ENCODE measurements at regions not wholly inside any gene's neighbourhood (a gene's known extent, or its start where the extent isn't known, plus 50 kb on each side); places are given as distances from the start of the nearest gene placed in this dataset.
"Not testable (repeated sequence)": the region's sequence is repeated elsewhere in the genome, so short reads cannot be mapped to it uniquely, and the experiment has no call there.

- no peak for TF ChIP-seq CTCF (IDR thresholded peaks at IDR 0.05; ENCODE audit: low read depth, low read length, missing control alignments)
- H3K27ac ChIP-seq, result no peak overlapping the region
- H3K27me3 ChIP-seq (replicated peaks), result no peaks in the 10 kb centered on the region
- no peaks in the 10 kb centered on the region for H3K36me3 ChIP-seq (replicated peaks)
- DNase-seq, result no peak
- in situ Hi-C loops (cut with HindIII; ENCODE audit: low pct_ligation_motif_present, low sequenced_read_pairs), result no loop called here
- no peak overlapping the region for H3K4me3 ChIP-seq (ENCODE audit: low read depth, low read length)
These were observed 189.6 kb upstream of the GRM7 start for GRCh38 chr3:6671363-6671762.

DNA sequence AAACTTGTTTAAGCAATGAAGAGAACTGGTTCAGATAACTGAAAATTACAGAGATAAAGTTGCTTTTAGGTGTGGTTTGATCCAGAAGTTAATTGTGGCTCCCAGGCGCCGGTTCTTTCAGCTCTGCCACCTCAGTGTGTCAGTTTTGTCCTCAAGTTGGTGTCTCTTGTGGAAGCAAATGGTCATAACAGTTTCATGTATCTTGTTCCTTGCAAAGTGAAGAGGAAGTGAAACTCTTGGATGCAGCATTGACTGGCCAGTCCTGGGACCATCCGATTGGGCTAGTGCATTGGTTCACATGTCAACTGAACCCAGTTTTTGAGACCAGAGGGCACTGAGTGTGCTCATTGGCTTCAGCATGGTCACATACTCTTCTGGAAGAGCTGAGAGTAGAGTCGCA lies 181.4 kb upstream of the GRM7 start:
- in situ Hi-C loops (cut with HindIII; ENCODE audit: low pct_ligation_motif_present, low sequenced_read_pairs), result no loop called here
- H3K27ac ChIP-seq, result no peak overlapping the region
- DNase-seq, result no peak

GRCh38 chr3:6680119-6680806 lies 180.7 kb upstream of the GRM7 start:
- no peak for DNase-seq
- no peaks in the 10 kb centered on the region for H3K36me3 ChIP-seq (replicated peaks)
- no peaks in the 10 kb centered on the region for H3K27me3 ChIP-seq (replicated peaks)
- in situ Hi-C loops (cut with HindIII; ENCODE audit: low pct_ligation_motif_present, low sequenced_read_pairs), result no loop called here
- TF ChIP-seq CTCF (IDR thresholded peaks at IDR 0.05; ENCODE audit: low read depth, low read length, missing control alignments), result no peak
- H3K4me3 ChIP-seq (ENCODE audit: low read depth, low read length), result no peak overlapping the region
- H3K27ac ChIP-seq, result no peak overlapping the region

More for the DNA sequence above, 181.4 kb upstream of the GRM7 start:
- H3K27me3 ChIP-seq (replicated peaks), result no peaks in the 10 kb centered on the region
- TF ChIP-seq CTCF (IDR thresholded peaks at IDR 0.05; ENCODE audit: low read depth, low read length, missing control alignments), result no peak
- no peak overlapping the region for H3K4me3 ChIP-seq (ENCODE audit: low read depth, low read length)
- no peaks in the 10 kb centered on the region for H3K36me3 ChIP-seq (replicated peaks)

- DNase-seq, result no peak
- no peak for TF ChIP-seq CTCF (IDR thresholded peaks at IDR 0.05; ENCODE audit: low read depth, low read length, missing control alignments)
- no peaks in the 10 kb centered on the region for H3K36me3 ChIP-seq (replicated peaks)
- in situ Hi-C loops (cut with HindIII; ENCODE audit: low pct_ligation_motif_present, low sequenced_read_pairs), result no loop called here
- no peak overlapping the region for H3K4me3 ChIP-seq (ENCODE audit: low read depth, low read length)
- H3K27me3 ChIP-seq (replicated peaks), result no peaks in the 10 kb centered on the region
- H3K27ac ChIP-seq, result no peak overlapping the region
These were observed 163.6 kb upstream of the GRM7 start for GRCh38 chr3:6697285-6697684.

DNA sequence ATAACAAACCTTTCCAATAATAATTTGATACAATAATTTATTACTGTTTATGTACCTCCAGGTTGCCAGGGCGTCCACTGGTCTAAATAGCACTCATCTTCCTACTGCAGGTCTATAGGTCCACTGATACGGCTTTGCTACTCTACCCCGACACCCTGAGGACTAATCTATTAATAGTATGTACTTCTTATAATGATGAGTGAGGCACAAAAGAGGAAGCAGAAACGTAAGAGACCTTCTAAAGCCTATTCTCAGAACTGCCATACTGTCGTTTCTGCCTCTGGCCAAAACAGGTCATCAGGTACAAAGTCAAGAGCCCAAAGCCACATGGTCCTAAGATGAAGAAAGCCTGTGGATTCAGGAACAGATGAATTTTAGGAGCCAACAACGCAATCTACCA lies 163.2 kb upstream of the GRM7 start:
- Histone ChIP-seq H3K27me3 (replicated peaks) (no peaks in the 10 kb centered on the region), H3K36me3 (replicated peaks) (no peaks in the 10 kb centered on the region), H3K4me3 (ENCODE audit: low read depth, low read length) (no peak overlapping the region), H3K27ac (no peak overlapping the region)
- in situ Hi-C loops (cut with HindIII; ENCODE audit: low pct_ligation_motif_present, low sequenced_read_pairs), result no loop called here
- no peak for DNase-seq
- TF ChIP-seq CTCF (IDR thresholded peaks at IDR 0.05; ENCODE audit: low read depth, low read length, missing control alignments), result no peak

- in situ Hi-C loops (cut with HindIII; ENCODE audit: low pct_ligation_motif_present, low sequenced_read_pairs); H3K27ac ChIP-seq; H3K36me3 ChIP-seq (replicated peaks); H3K4me3 ChIP-seq (ENCODE audit: low read depth, low read length); DNase-seq; H3K27me3 ChIP-seq (replicated peaks): not testable (repeated sequence)
These were observed 156.1 kb upstream of the GRM7 start for GRCh38 chr3:6704817-6705216.
